Uterus (tissue), 3 donors: ENCODE measurements at regions not wholly inside any gene's neighbourhood (a gene's known extent, or its start where the extent isn't known, plus 50 kb on each side); places are given as distances from the start of the nearest gene placed in this dataset.

ENCODE experiments used
- DNase-seq, 2 donors: peaks; one replicate each; pipeline ENCODE4 v3.0.0-alpha.2; 2019 to 2020
- H3K27ac ChIP-seq, 2 donors: fragments of 200-600 bp; sonication (generic); 1 replicate in 1 of 2; 2 replicates in 1 of 2; pipeline ENCODE4 v1.5.1; 2016 to 2018
- H3K27me3 ChIP-seq, 2 donors: fragments of 200-600 bp; sonication (generic); one replicate each; pipeline ENCODE4 v1.5.1; 2018 to 2019; ENCODE audit warnings: control low read depth in 1 of 2
- H3K36me3 ChIP-seq, 2 donors: fragments of 200-600 bp; sonication (generic); one replicate each; pipeline ENCODE4 v1.5.1; 2019; ENCODE audit warnings: control low read depth in 1 of 2
- H3K4me1 ChIP-seq, 2 donors: fragments of 200-600 bp; sonication (generic); one replicate each; pipeline ENCODE4 v1.5.1; 2018 to 2019; ENCODE audit warnings: control low read depth in 1 of 2
- H3K4me3 ChIP-seq, 2 donors: fragments of 200-600 bp; sonication (generic); 1 replicate in 1 of 2; 2 replicates in 1 of 2; pipeline ENCODE4 v1.5.1; 2018 to 2019; ENCODE audit warnings: mild to moderate bottlenecking in 1 of 2
- H3K9me3 ChIP-seq, 2 donors: fragments of 200-600 bp; sonication (generic); one replicate each; pipeline ENCODE4 v1.5.1; 2019; ENCODE audit warnings: control low read depth in 1 of 2
- POLR2A ChIP-seq, 2 donors: fragments of 450-650 bp; IDR thresholded peaks; one replicate each; pipeline ENCODE4 v1.6.1; 2016; ENCODE audit warnings: antibody characterized with exemption in 2 of 2, mild to moderate bottlenecking in 1 of 2, moderate library complexity in 1 of 2
- intact Hi-C: fragments of 100-400 bp; cut with DNase I; formaldehyde crosslinking; loops from one replicate; pipeline ENCODE4 v1.15.1; 2023; ENCODE audit warnings: low total_unique reads
- TF ChIP-seq, protein P1 (sequence below), 4 experiments: fragments of 200-600 bp in 2 of 4; fragments of 450-650 bp in 2 of 4; sonication (generic) in 2 of 4; IDR thresholded peaks; one replicate each; pipeline ENCODE4 v1.5.1; 2016 to 2019; ENCODE audit warnings: antibody characterized with exemption in 4 of 4, mild to moderate bottlenecking in 2 of 4, moderate library complexity in 1 of 4
- donor health status: DM: yes; HTN: yes; CAD: no.

DNA sequence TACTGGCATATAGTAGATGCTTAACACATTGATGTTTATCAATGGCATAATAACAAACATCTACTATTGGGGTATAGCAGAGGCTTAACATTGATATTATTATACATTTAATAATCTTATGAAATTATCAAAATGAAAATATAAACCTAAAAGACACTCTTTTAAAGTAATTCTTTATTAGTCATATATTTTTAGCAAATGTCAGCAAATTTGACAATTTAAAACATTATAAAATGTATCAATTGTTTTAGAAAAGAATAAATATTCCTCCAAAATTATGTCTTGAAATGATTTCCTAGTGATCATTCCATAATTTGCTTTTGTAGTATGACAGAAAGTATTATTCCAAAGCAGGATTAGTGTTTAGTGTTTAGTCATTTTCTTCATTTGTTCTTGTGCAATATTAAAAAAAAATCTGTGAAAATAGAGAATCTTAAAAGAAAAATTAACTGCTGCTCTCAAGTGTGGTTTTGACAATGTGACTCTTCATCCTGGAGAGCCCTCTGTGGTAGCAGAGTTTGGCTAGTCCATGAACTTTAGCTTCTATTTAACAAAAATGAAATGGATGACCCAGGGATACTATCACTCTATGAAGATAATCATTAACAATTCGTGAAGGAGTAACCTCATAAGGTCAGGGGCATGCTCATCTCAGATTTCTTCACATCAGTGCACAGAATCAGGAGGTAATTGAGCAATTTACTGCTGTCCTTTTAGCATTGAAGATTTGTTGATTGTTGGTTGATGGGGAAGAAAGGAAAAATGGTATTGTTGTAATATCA is 1018.5 kb downstream of the LRFN5 start:
- intact Hi-C loops, result no loop called here
- H3K4me1 ChIP-seq, result no peaks in the 10 kb centered on the region
- no peaks in the 10 kb centered on the region for H3K9me3 ChIP-seq
- H3K36me3 ChIP-seq, result no peaks in the 10 kb centered on the region
- no peak overlapping the region for H3K27ac ChIP-seq
- no peaks in the 10 kb centered on the region for H3K27me3 ChIP-seq
- no peak for TF ChIP-seq POLR2A (IDR thresholded peaks at IDR 0.05)
- TF ChIP-seq, protein P1, sequence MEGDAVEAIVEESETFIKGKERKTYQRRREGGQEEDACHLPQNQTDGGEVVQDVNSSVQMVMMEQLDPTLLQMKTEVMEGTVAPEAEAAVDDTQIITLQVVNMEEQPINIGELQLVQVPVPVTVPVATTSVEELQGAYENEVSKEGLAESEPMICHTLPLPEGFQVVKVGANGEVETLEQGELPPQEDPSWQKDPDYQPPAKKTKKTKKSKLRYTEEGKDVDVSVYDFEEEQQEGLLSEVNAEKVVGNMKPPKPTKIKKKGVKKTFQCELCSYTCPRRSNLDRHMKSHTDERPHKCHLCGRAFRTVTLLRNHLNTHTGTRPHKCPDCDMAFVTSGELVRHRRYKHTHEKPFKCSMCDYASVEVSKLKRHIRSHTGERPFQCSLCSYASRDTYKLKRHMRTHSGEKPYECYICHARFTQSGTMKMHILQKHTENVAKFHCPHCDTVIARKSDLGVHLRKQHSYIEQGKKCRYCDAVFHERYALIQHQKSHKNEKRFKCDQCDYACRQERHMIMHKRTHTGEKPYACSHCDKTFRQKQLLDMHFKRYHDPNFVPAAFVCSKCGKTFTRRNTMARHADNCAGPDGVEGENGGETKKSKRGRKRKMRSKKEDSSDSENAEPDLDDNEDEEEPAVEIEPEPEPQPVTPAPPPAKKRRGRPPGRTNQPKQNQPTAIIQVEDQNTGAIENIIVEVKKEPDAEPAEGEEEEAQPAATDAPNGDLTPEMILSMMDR (IDR thresholded peaks at IDR 0.05), result no peak
- no peak for DNase-seq
- no peak overlapping the region for H3K4me3 ChIP-seq

- Histone ChIP-seq H3K27ac (no peak overlapping the region), H3K4me1 (no peaks in the 10 kb centered on the region), H3K4me3 (no peak overlapping the region), H3K36me3 (no peaks in the 10 kb centered on the region), H3K9me3 (no peaks in the 10 kb centered on the region), H3K27me3 (no peaks in the 10 kb centered on the region)
- TF ChIP-seq, protein P1 (IDR thresholded peaks at IDR 0.05), result no peak
- no peak for TF ChIP-seq POLR2A (IDR thresholded peaks at IDR 0.05)
- intact Hi-C loops, result no loop called here
- DNase-seq, result no peak
Observed at GRCh38 chr14:42617005-42617404, 1010.3 kb downstream of the LRFN5 start.

DNA sequence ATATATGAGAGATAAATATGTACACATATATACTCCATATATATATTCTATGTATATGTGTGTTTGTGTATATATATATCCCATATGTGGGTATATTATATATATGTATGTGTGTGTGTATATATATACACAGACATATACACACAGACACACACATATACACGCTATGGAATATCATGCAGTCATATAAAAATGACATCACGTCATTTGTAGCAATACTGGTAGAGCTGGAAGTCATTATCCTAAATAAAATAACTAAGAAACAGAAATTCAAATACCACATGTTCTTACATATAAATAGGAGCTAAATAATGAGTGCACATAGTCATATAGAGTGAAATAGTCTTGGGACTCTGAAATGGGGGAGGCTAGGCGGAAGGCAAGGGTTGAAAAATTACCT is 1000.2 kb downstream of the LRFN5 start:
- intact Hi-C loops, result no loop called here
- Histone ChIP-seq H3K27ac (no peak overlapping the region), H3K36me3 (no peaks in the 10 kb centered on the region), H3K9me3 (no peaks in the 10 kb centered on the region), H3K27me3 (no peaks in the 10 kb centered on the region), H3K4me1 (no peaks in the 10 kb centered on the region), H3K4me3 (no peak overlapping the region)
- no peak for DNase-seq
- TF ChIP-seq, protein P1 (IDR thresholded peaks at IDR 0.05), result no peak

GRCh38 chr14:42602336-42602845 is 995.7 kb downstream of the LRFN5 start:
- no peaks in the 10 kb centered on the region for H3K4me1 ChIP-seq
- no peak for DNase-seq
- H3K9me3 ChIP-seq, result no peaks in the 10 kb centered on the region
- H3K4me3 ChIP-seq, result no peak overlapping the region
- TF ChIP-seq, protein P1 (IDR thresholded peaks at IDR 0.05), result no peak
- TF ChIP-seq POLR2A (IDR thresholded peaks at IDR 0.05), result no peak
- intact Hi-C loops, result no loop called here
- H3K36me3 ChIP-seq, result no peaks in the 10 kb centered on the region
- no peaks in the 10 kb centered on the region for H3K27me3 ChIP-seq
- no peak overlapping the region for H3K27ac ChIP-seq

GRCh38 chr14:42572032-42572431 is 965.4 kb downstream of the LRFN5 start:
- H3K36me3 ChIP-seq, result no peaks in the 10 kb centered on the region
- no peak for TF ChIP-seq POLR2A (IDR thresholded peaks at IDR 0.05)
- TF ChIP-seq, protein P1 (IDR thresholded peaks at IDR 0.05), result no peak
- H3K4me3 ChIP-seq, result no peak overlapping the region
- no peaks in the 10 kb centered on the region for H3K27me3 ChIP-seq
- no peaks in the 10 kb centered on the region for H3K9me3 ChIP-seq
- no peak overlapping the region for H3K27ac ChIP-seq
- intact Hi-C loops, result no loop called here
- no peaks in the 10 kb centered on the region for H3K4me1 ChIP-seq
- no peak for DNase-seq
